GM23338 (cell line): ENCODE measurements at regions not wholly inside any gene's neighbourhood (a gene's known extent, or its start where the extent isn't known, plus 50 kb on each side); places are given as distances from the start of the nearest gene placed in this dataset.

Experiments
- CREB1 ChIP-seq: fragments of 250-450 bp; sonication (Bioruptor Pico); IDR thresholded peaks from 2 replicates; pipeline ENCODE4 v1.5.0; 2020; ENCODE audit warnings: low read depth, mild to moderate bottlenecking, moderate library complexity
- CTCF ChIP-seq, 2 experiments: fragments of 200-600 bp in 1 of 2; sonication (generic) in 1 of 2; conservative IDR thresholded peaks; 2 replicates each; pipeline versions ENCODE4 v1.5.1 to v1.6.1; 2016 to 2017; ENCODE audit warnings: antibody characterized with exemption in 2 of 2, low read depth in 2 of 2, mild to moderate bottlenecking in 2 of 2, moderate library complexity in 1 of 2
- ETS1 ChIP-seq: IDR thresholded peaks from 2 replicates; pipeline ENCODE4 v1.6.1; 2016; ENCODE audit warnings: antibody characterized with exemption
- EZH2 ChIP-seq: fragments of 200-600 bp; sonication (generic); IDR thresholded peaks from one replicate; pipeline ENCODE4 v1.8.0; 2017; ENCODE audit warnings: antibody characterized with exemption, mild to moderate bottlenecking, low read depth; ENCODE audit not compliant: unreplicated experiment
- EZH2phosphoT487 ChIP-seq: fragments of 200-600 bp; sonication (generic); IDR thresholded peaks from one replicate; pipeline ENCODE4 v1.8.1; 2018; ENCODE audit warnings: antibody characterized with exemption; ENCODE audit not compliant: unreplicated experiment
- NANOG ChIP-seq: IDR thresholded peaks from 2 replicates; pipeline ENCODE4 v1.6.1; 2016; ENCODE audit warnings: antibody characterized with exemption, borderline replicate concordance
- POLR2AphosphoS5 ChIP-seq: IDR thresholded peaks from 2 replicates; pipeline ENCODE4 v1.6.1; 2016; ENCODE audit warnings: antibody characterized with exemption, low read depth
- REST ChIP-seq: IDR thresholded peaks from one replicate; pipeline ENCODE4 v1.6.1; 2018; ENCODE audit warnings: antibody characterized with exemption; ENCODE audit not compliant: unreplicated experiment
- STAT1 ChIP-seq: IDR thresholded peaks from one replicate; pipeline ENCODE4 v1.6.1; 2016; ENCODE audit warnings: antibody characterized with exemption; ENCODE audit not compliant: unreplicated experiment
- ZNF114 ChIP-seq: fragments of 250-450 bp; sonication (Bioruptor Pico); IDR thresholded peaks from 2 replicates; pipeline ENCODE4 v1.5.0; 2020; ENCODE audit warnings: mild to moderate bottlenecking, moderate library complexity
- ZNF331 ChIP-seq: fragments of 250-450 bp; sonication (Bioruptor Pico); IDR thresholded peaks from 2 replicates; pipeline ENCODE4 v1.5.0; 2020; ENCODE audit warnings: low read depth, mild to moderate bottlenecking, moderate library complexity
- ZNF462 ChIP-seq: fragments of 250-450 bp; sonication (Bioruptor Pico); IDR thresholded peaks from 2 replicates; pipeline ENCODE4 v1.5.0; 2020; ENCODE audit warnings: mild to moderate bottlenecking, moderate library complexity

GRCh38 chr1:177480741-177481305, 310.1 kb downstream of the BRINP2 start:
- TF ChIP-seq EZH2 (no peak), CTCF (conservative IDR thresholded peaks at IDR 0.05; ENCODE audit: low read depth in 2 of 2) (no peak), REST (no peak), CREB1 (CRISPR knock-in tag) (no peak), ZNF331 (CRISPR knock-in tag) (no peak), STAT1 (no peak), EZH2phosphoT487 (no peak), POLR2AphosphoS5 (no peak), ZNF462 (no peak), ZNF114 (no peak), ETS1 (no peak), NANOG (no peak)
